Astrocyte (in vitro differentiated cells and primary cell): ENCODE measurements at regions not wholly inside any gene's neighbourhood (a gene's known extent, or its start where the extent isn't known, plus 50 kb on each side); places are given as distances from the start of the nearest gene placed in this dataset.
"Not testable (repeated sequence)": the region's sequence is repeated elsewhere in the genome, so short reads cannot be mapped to it uniquely, and the experiment has no call there.

Experiments used
- CTCF ChIP-seq: IDR thresholded peaks from 2 replicates; pipeline ENCODE4 v1.5.1; 2011; ENCODE audit warnings: low read depth, mild to moderate bottlenecking, inconsistent platforms, low read length, moderate library complexity; ENCODE audit not compliant: insufficient read depth
- EZH2 ChIP-seq: IDR thresholded peaks from 2 replicates; pipeline ENCODE4 v1.6.1; 2012; ENCODE audit warnings: mild to moderate bottlenecking, low read length, inconsistent platforms; ENCODE audit not compliant: insufficient read depth

GRCh38 chr9:99670886-99671285 lies 150.8 kb upstream of the NR4A3 start:
- not testable (repeated sequence) for TF ChIP-seq CTCF, EZH2
